Left lobe of liver (tissue), 2 donors: ENCODE measurements at regions not wholly inside any gene's neighbourhood (a gene's known extent, or its start where the extent isn't known, plus 50 kb on each side); places are given as distances from the start of the nearest gene placed in this dataset.

Experiments
- ATAC-seq: fragments of 200-7000 bp; cut with Tn5 transposase; one replicate; pipeline ENCODE4 v1.9.1; 2020; ENCODE audit warnings: mild to moderate bottlenecking, moderate library complexity
- DNase-seq: peaks from one replicate; pipeline ENCODE4 v3.0.0-alpha.2; 2020; ENCODE audit warnings: low spot score
- donor health status: DM: no; HTN: no; CAD: no; lungs with moderate emphysema.
- donor health status: DM: no; HTN: yes; CAD: no.

DNA sequence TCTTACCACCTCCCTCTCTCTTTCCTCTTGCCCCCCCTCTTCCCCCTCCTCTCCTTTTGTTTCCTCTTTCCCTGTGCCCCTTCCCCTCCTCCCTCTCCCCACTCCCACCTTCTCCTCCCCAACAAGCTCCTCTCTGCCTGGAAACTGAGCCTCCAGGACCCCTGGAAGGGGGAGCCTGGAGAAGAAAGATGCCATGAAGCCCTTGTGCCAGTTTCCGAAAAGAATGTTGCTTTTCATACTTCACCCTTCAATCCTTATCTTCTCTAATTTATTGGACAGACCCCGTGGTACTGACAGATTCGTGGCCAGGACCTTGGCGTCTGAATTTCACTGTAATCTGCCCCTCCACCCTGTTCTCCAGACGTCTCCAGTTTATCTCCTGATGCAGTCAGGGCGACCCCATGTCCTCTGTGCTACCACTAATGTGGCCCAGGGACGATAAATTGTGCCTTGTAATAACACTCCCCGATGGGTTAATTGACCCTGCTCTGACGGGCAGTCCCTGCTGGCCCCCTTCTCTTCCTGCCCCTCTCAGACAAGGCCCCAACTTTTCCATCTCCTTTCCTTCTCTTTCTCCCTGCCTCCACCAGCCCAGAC, 138.4 kb upstream of the GSE1 start:
- no peak for DNase-seq
- no peak for ATAC-seq

GRCh38 chr16:85475233-85475632, 137.9 kb upstream of the GSE1 start:
- ATAC-seq, result no peak
- DNase-seq, result no peak

GRCh38 chr16:85475691-85476300, 137.3 kb upstream of the GSE1 start:
- no peak for ATAC-seq
- DNase-seq, result no peak

DNA sequence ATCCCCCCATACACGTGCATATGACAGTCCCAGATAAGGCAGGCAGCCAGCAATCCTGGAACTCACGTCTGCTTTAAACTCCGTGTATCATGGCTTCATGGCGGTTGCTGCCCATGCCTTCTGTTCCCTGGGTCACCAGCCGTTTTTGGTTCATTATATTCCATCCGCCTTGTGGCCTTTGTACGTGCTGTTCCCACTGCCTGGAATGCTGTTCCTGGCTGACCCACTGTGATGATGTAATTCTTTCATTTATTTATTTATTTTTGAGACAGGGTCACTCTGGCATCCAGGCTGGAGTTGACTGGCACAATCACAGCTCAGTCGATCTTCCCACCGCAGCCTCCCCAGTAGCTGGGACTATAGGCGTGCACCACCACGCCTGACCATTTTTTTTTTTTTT, 136.7 kb upstream of the GSE1 start:
- ATAC-seq, result peak; percentile 21
- no peak for DNase-seq

GRCh38 chr16:85477801-85478363, 135.2 kb upstream of the GSE1 start:
- DNase-seq (no peak), ATAC-seq (no peak)

DNA sequence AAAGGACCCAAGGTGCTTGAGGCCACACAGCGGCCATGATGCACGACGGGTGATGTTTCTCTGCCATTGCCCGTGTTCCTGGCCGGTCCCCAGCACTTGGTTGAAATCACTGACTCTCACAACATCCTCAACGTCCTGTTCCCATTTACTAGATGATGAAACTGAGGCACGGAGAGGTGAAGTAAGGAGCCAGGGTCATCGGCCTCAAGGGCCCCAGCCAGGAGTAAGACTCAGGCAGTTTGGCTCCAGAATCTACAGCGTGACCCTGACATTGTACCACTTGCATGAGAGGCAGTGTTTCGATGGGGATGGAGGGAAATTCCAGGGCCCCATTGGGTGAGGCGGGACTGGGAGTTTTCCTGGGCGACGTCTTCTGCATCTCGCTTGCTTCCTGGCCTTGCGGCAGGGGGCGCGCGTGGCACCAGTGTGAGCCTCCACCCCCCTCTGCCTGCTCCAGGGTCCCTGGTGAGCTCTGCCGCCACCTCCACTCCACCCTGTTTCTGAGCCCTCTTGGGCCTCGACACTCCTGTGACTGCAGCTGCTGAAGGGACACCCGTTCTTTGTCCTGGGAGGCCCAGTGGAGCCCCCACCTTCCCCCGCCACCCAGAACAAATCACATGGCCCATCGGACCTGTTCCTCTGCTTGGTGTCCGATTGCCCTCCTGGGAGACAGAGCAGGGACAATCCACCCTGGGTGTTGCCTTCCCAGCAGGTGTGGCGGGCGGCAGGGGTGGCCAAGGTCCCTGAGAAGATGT, 133.0 kb upstream of the GSE1 start:
- DNase-seq (no peak), ATAC-seq (peak; percentile 37)

- ATAC-seq (no peak), DNase-seq (no peak)
Observed at GRCh38 chr16:85480727-85481101, 132.4 kb upstream of the GSE1 start.

- ATAC-seq, result no peak
- DNase-seq, result no peak
Observed at GRCh38 chr16:85481206-85481605, 131.9 kb upstream of the GSE1 start.

GRCh38 chr16:85481738-85482137, 131.4 kb upstream of the GSE1 start:
- DNase-seq, result no peak
- ATAC-seq, result no peak

DNA sequence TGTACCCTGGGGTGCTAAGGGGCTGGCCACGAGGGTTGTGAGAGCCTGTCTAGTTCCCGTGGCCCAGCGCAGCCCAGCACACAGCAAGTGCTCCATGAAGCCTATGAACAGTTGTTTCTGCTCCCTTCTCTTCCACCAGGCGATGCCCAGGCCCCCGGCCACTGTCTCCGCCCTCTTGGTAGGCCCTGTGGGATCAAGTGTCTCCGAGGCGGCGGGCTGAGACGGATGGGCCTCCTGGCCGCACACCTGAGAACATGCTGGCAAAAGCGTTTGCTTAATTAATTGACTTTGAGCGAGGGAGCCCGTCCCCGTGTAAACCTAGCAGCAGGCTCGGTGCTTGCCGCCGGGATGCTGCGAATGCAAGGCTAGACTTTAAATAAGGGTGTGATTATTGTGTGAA, 129.7 kb upstream of the GSE1 start:
- no peak for ATAC-seq
- DNase-seq, result no peak

GRCh38 chr16:85484347-85485300, 128.5 kb upstream of the GSE1 start:
- ATAC-seq (no peak), DNase-seq (no peak)

DNA sequence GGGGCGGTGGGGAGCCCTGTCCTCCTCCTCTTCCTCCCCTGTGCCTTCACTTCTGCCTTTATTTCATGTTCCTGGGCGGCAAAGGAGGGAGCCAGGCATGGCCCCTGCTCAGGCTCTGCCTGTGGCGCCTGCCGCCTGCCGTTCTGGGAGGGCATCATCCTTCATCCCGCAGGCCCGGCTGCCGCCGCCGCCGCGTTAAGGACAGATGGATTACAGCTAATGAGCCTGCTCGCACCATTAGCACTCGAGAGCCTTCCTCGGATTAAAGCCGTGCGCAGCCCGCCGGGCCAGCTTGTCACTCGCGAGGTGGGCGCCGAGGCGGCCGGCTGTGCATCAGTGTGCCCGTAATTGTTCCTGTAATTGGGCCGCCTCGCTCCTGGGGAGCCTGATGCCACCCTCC, 127.7 kb upstream of the GSE1 start:
- no peak for DNase-seq
- no peak for ATAC-seq

DNA sequence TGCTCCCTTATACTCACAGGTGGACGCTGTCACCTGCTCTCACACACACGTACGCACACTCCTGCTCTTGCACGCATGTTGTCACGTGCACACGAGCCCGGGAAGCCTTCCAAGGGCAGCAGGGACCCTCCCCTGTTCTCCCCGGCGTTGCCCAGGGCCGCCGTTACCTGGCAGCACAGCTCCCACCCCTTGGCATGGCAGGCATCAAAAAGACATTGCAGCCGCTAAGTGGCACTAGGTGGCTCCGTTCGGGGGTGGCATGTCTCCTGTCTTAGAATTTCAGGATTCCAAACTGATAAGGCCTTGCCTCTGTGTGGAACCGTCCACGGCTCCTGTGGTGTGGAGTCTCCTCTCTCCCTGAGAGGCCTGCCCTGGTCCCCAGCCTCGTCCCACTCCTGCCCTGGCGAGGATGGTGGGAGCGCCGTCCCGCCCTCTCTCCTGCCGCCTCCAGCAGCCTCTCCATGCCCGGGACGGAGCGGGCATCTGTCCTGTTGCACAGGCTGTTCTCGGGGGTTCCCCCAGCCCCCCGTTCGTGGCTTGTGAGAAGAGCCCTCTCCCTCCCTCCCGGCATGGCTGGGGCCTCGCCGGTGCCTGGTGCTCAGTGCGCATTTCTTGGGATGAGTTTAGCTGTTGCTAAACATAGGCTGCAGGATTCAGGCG, 126.7 kb upstream of the GSE1 start:
- DNase-seq, result no peak
- ATAC-seq, result no peak

GRCh38 chr16:85488414-85488813, 124.7 kb upstream of the GSE1 start:
- no peak for DNase-seq
- ATAC-seq, result no peak

DNA sequence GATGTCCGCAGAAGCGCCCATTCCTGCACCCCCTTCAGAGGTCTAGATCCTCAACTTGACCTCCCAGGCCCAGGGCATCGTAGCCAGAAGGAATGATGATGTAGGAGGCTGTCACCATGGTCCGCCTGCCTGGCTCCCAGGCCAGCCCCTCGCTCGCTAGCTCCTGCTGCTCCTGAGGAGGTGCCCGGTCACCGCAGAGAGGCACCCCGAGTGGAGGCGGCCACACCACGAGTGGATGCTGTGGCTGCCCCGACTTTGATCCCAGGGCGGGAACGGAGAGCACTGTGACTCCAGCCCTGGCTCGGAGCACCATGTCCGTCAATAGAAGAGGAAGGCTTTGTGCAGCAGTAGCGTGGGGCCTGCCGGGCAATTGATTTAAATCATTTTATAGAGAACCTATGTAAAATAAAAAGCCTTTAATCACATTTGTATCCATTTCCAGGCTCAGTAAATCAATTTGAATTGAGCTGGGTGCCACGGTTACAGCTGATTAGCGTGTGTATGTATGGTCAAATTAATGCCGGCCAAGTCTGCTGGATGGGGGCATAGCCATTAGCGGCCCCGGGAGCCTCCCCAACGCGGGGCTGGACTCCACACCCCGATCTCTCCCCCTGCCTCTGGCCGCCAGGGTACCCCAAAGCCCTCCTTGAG, 122.6 kb upstream of the GSE1 start:
- no peak for DNase-seq
- no peak for ATAC-seq

DNA sequence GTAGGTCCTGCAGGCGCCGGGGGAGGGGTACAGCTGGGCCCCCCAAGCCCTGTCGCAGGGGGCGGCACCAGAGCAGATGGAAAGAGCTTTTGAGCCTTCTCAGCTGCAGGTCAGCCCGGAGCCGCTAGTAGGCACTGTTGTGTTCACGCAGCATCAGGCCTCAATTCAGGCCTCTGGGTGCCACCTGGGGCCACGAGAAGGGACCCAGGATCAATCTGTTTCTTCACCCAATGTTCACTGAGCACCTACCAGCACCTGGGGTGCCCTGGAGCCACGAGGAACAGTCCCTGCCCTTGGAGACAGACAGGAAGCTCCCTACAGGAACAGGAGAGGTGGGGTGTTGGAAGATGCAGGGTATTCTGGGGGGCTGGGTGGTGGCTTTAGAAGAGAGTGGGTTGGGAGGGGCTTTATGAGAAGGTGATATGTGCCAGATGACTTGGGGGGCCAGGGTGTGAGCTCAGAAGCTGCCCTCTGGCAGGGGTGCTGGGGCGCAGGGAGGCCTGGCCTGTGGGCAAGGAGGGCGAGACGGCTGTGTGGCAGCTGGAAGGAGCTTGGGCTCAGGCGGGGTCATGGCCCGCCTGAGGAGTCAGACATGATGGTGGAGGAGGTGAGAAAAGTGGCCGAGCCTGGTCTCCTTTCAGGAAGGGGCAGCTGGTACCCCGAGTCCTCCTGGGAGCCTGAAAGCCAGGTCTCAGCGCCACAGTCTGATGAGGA, 121.9 kb upstream of the GSE1 start:
- DNase-seq (no peak), ATAC-seq (peak; percentile 7)

- ATAC-seq, result peak; percentile 86
Observed at GRCh38 chr16:85491798-85492294, 121.3 kb upstream of the GSE1 start.

GRCh38 chr16:85492295-85492864, 120.7 kb upstream of the GSE1 start:
- peak; percentile 23 for ATAC-seq

More at GRCh38 chr16:85491798-85492294, 121.3 kb upstream of the GSE1 start:
- peak; percentile 89 for DNase-seq

GRCh38 chr16:85494315-85494714, 118.8 kb upstream of the GSE1 start:
- no peak for DNase-seq
- no peak for ATAC-seq

More at GRCh38 chr16:85492295-85492864, 120.7 kb upstream of the GSE1 start:
- no peak for DNase-seq
